ENCODE measurements at regions not wholly inside any gene's neighbourhood (a gene's known extent, or its start where the extent isn't known, plus 50 kb on each side); places are given as distances from the start of the nearest gene placed in this dataset.

DNA sequence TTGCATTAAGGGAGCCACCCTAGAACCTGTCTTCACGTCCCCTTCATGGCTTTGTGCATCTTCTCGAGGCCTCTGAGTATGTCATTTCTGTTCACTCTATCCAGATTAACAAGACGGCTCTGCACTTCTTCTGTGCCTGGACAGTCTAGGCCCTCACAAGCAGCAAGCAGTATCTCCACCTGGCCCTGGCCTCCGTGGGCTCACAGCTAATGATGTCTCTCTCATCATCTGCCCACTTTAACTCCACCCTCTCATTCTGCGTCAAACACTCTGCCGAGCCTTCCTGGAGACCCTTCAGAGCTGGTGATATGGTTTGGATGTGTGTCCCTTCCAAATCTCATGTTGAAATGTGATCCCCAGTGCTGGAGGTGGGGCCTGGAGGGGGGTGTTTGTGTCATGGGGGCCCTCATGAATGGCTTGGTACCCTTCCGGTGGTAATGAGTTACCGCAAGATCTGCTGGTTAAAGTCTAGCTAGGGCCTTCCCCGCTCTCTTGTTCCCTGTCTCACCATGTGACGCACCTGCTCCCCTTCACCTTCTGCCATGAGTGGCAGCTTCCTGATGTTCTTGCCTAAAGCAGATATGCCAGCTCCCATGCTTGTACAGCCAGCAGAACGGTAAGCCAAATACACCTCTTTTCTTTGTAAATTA, 132.5 kb upstream of the ID2 start:
- POLR2A ChIA-PET: no interaction called here
- no peaks in the 10 kb centered on the region for H3K27me3 Mint-ChIP-seq (ENCODE audit: insufficient read depth, unreplicated experiment)
- no TSS peak for BruUV-seq (replicated peaks)

GRCh38 chr2:8549942-8550341, 131.9 kb upstream of the ID2 start:
- H3K4me1 ChIP-seq: no peaks in the 10 kb centered on the region
- CTCF ChIA-PET: no interaction called here
- no peak for TF ChIP-seq CTCF (IDR thresholded peaks at IDR 0.05; ENCODE audit: insufficient read depth in 1 of 2, low read depth in 1 of 2, low read length in 1 of 2, severe bottlenecking in 1 of 2, unreplicated experiment in 1 of 2)

More for the DNA sequence above, 132.5 kb upstream of the ID2 start:
- no peak for TF ChIP-seq CTCF (IDR thresholded peaks at IDR 0.05; ENCODE audit: insufficient read depth in 1 of 2, low read depth in 1 of 2, low read length in 1 of 2, severe bottlenecking in 1 of 2, unreplicated experiment in 1 of 2)
- H3K27ac Mint-ChIP-seq (ENCODE audit: unreplicated experiment): no peak overlapping the region
- H3K4me3 Mint-ChIP-seq (ENCODE audit: unreplicated experiment): no peak overlapping the region
- no peak overlapping the region for H3K4me3 ChIP-seq (ENCODE audit: low read depth, low read length)
- no peaks in the 10 kb centered on the region for H3K9me3 Mint-ChIP-seq (ENCODE audit: unreplicated experiment)
- intact Hi-C loops (cut with micrococcal nuclease; ENCODE audit: unreplicated experiment): no loop called here
- no peaks in the 10 kb centered on the region for H3K9me3 ChIP-seq
- no peaks in the 10 kb centered on the region for H3K36me3 ChIP-seq (ENCODE audit: control insufficient read depth, insufficient read depth, low read length)
- peaks cover 7% of the 10 kb centered on the region for H3K4me1 Mint-ChIP-seq (ENCODE audit: low read depth, unreplicated experiment)
- no peak for DNase-seq
- no peaks in the 10 kb centered on the region for H3K27me3 ChIP-seq (replicated peaks; ENCODE audit: control insufficient read depth, insufficient read depth, low read length)
- H3K4me1 ChIP-seq: no peaks in the 10 kb centered on the region
- CTCF ChIA-PET: no interaction called here
- no peaks in the 10 kb centered on the region for H3K36me3 Mint-ChIP-seq (ENCODE audit: insufficient read depth, unreplicated experiment)

GRCh38 chr2:8550481-8550880, 131.4 kb upstream of the ID2 start:
- Histone ChIP-seq H3K27me3 (replicated peaks; ENCODE audit: control insufficient read depth, insufficient read depth, low read length) (no peaks in the 10 kb centered on the region), H3K36me3 (ENCODE audit: control insufficient read depth, insufficient read depth, low read length) (no peaks in the 10 kb centered on the region), H3K9me3 (no peaks in the 10 kb centered on the region), H3K4me3 (ENCODE audit: low read depth, low read length) (no peak overlapping the region), H3K4me1 (no peaks in the 10 kb centered on the region)
- no peak for TF ChIP-seq CTCF (IDR thresholded peaks at IDR 0.05; ENCODE audit: insufficient read depth in 1 of 2, low read depth in 1 of 2, low read length in 1 of 2, severe bottlenecking in 1 of 2, unreplicated experiment in 1 of 2)
- ChIA-PET POLR2A (no interaction called here), CTCF (no interaction called here)
- Mint-ChIP-seq H3K4me1 (ENCODE audit: low read depth, unreplicated experiment) (peaks cover 7% of the 10 kb centered on the region), H3K9me3 (ENCODE audit: unreplicated experiment) (peaks cover 5% of the 10 kb centered on the region), H3K36me3 (ENCODE audit: insufficient read depth, unreplicated experiment) (no peaks in the 10 kb centered on the region), H3K4me3 (ENCODE audit: unreplicated experiment) (no peak overlapping the region), H3K27ac (ENCODE audit: unreplicated experiment) (no peak overlapping the region), H3K27me3 (ENCODE audit: insufficient read depth, unreplicated experiment) (no peaks in the 10 kb centered on the region)
- no TSS peak for BruUV-seq (replicated peaks)
- intact Hi-C loops (cut with micrococcal nuclease; ENCODE audit: unreplicated experiment): no loop called here
- DNase-seq: no peak

More at GRCh38 chr2:8549942-8550341, 131.9 kb upstream of the ID2 start:
- POLR2A ChIA-PET: no interaction called here
- H3K9me3 ChIP-seq: no peaks in the 10 kb centered on the region
- no peak for DNase-seq
- H3K4me3 ChIP-seq (ENCODE audit: low read depth, low read length): no peak overlapping the region
- Mint-ChIP-seq H3K27ac (ENCODE audit: unreplicated experiment) (no peak overlapping the region), H3K36me3 (ENCODE audit: insufficient read depth, unreplicated experiment) (no peaks in the 10 kb centered on the region), H3K9me3 (ENCODE audit: unreplicated experiment) (peaks cover under 1% of the 10 kb centered on the region), H3K27me3 (ENCODE audit: insufficient read depth, unreplicated experiment) (no peaks in the 10 kb centered on the region), H3K4me1 (ENCODE audit: low read depth, unreplicated experiment) (peaks cover 7% of the 10 kb centered on the region), H3K4me3 (ENCODE audit: unreplicated experiment) (no peak overlapping the region)
- H3K36me3 ChIP-seq (ENCODE audit: control insufficient read depth, insufficient read depth, low read length): no peaks in the 10 kb centered on the region
- intact Hi-C loops (cut with micrococcal nuclease; ENCODE audit: unreplicated experiment): no loop called here
- no peaks in the 10 kb centered on the region for H3K27me3 ChIP-seq (replicated peaks; ENCODE audit: control insufficient read depth, insufficient read depth, low read length)
- no TSS peak for BruUV-seq (replicated peaks)

All from Caco-2 (cell line).